Endothelial cell of umbilical vein (primary cell): ENCODE measurements at regions not wholly inside any gene's neighbourhood (a gene's known extent, or its start where the extent isn't known, plus 50 kb on each side); places are given as distances from the start of the nearest gene placed in this dataset.

Experiments
- BruUV-seq: library from RNA; stranded (reverse); fragments of 400-500 nt; replicated peaks from 2 replicates; lab custom pipeline; 2021; lab: Mats Ljungman, UMichigan
- CTCF ChIA-PET: fragments of 300-600, 350-600 bp; sonication (Branson Sonifier 250); formaldehyde crosslinking; loops from one replicate; lab custom pipeline; 2021; ENCODE audit warnings: antibody characterized with exemption, inconsistent platforms; lab: Charles Lee
- POLR2A ChIA-PET: fragments of 300-600, 350-600 bp; sonication (Branson Sonifier 250); formaldehyde crosslinking; loops from one replicate; lab custom pipeline; 2021; ENCODE audit warnings: antibody characterized with exemption, inconsistent platforms; lab: Charles Lee
- DNase-seq: peaks from one replicate; pipeline ENCODE4 v3.0.0-alpha.2; 2011; ENCODE audit warnings: low read depth, low spot score
- FAIRE-seq: peaks from 2 replicates; lab custom pipeline; 2011; peaks lifted over from hg19 to GRCh38; lab: Jason Lieb, UNC
- H2AFZ ChIP-seq: 2 replicates; pipeline ENCODE4 v1.6.0; 2012; ENCODE audit warnings: low read depth, low read length, control low read depth, inconsistent platforms
- H3K27ac ChIP-seq: 2 replicates; pipeline ENCODE4 v1.5.1; 2011; ENCODE audit warnings: low read depth, mild to moderate bottlenecking, control low read depth, low read length, moderate library complexity; ENCODE audit not compliant: insufficient read depth
- H3K27me3 ChIP-seq, 2 experiments: 2 replicates each; pipeline versions ENCODE4 v1.6.0 to v1.6.1; 2011; ENCODE audit warnings: low read length in 2 of 2, mixed read lengths in 1 of 2; ENCODE audit not compliant: control insufficient read depth in 2 of 2, insufficient read depth in 2 of 2
- H3K36me3 ChIP-seq, 2 experiments: 2 replicates in 1 of 2; 3 replicates in 1 of 2; pipeline ENCODE4 v1.5.1; 2011; ENCODE audit warnings: low read length in 2 of 2, mild to moderate bottlenecking in 1 of 2, moderate library complexity in 1 of 2; ENCODE audit not compliant: control insufficient read depth in 2 of 2, insufficient read depth in 2 of 2; ENCODE audit errors: extremely low read depth in 1 of 2
- H3K4me1 ChIP-seq: 3 replicates; pipeline ENCODE4 v1.5.1; 2011; ENCODE audit warnings: mild to moderate bottlenecking, low read length; ENCODE audit not compliant: control insufficient read depth, insufficient read depth; ENCODE audit errors: extremely low read depth
- H3K4me2 ChIP-seq: 2 replicates; pipeline ENCODE4 v1.6.1; 2011; ENCODE audit warnings: low read length, control low read depth, mixed read lengths; ENCODE audit not compliant: insufficient read depth
- H3K4me3 ChIP-seq, 3 experiments: fragments of 200-600 bp in 1 of 3; sonication (generic), shearing (Covaris generic) in 1 of 3; replicated peaks in 1 of 3; 2 replicates each; pipeline ENCODE4 v1.5.1; 2011 to 2016; ENCODE audit warnings: control low read depth in 3 of 3, low read length in 3 of 3, mild to moderate bottlenecking in 2 of 3, inconsistent platforms in 1 of 3, low read depth in 1 of 3, moderate library complexity in 1 of 3; ENCODE audit not compliant: insufficient read depth in 1 of 3
- H3K79me2 ChIP-seq: 2 replicates; pipeline ENCODE4 v1.6.0; 2012; ENCODE audit warnings: low read length, inconsistent platforms; ENCODE audit not compliant: control insufficient read depth, insufficient read depth
- H3K9ac ChIP-seq: replicated peaks from 2 replicates; pipeline ENCODE3; 2011; ENCODE audit warnings: low read length, control low read depth; ENCODE audit not compliant: insufficient read depth; ENCODE audit errors: extremely low read depth
- H3K9me1 ChIP-seq: replicated peaks from 3 replicates; pipeline ENCODE4 v1.6.0; 2011; ENCODE audit warnings: mild to moderate bottlenecking, low read length; ENCODE audit not compliant: control insufficient read depth, insufficient read depth; ENCODE audit errors: extremely low read depth
- H3K9me3 ChIP-seq: replicated peaks from 2 replicates; pipeline ENCODE4 v1.5.1; 2012; ENCODE audit warnings: low read length, inconsistent platforms; ENCODE audit not compliant: control insufficient read depth, insufficient read depth
- H4K20me1 ChIP-seq: replicated peaks from 2 replicates; pipeline ENCODE3; 2011; ENCODE audit warnings: mild to moderate bottlenecking, low read length; ENCODE audit not compliant: control insufficient read depth, insufficient read depth; ENCODE audit errors: extremely low read depth
- EZH2 ChIP-seq: IDR thresholded peaks from 2 replicates; pipeline ENCODE4 v1.6.1; 2012; ENCODE audit warnings: borderline replicate concordance, low read depth, mild to moderate bottlenecking, moderate library complexity, low read length, inconsistent platforms; ENCODE audit not compliant: severe bottlenecking
- FOS ChIP-seq: IDR thresholded peaks from 2 replicates; pipeline ENCODE4 v1.6.1; 2011; ENCODE audit warnings: mild to moderate bottlenecking, low read length, moderate library complexity, borderline replicate concordance; ENCODE audit not compliant: insufficient read depth
- GATA2 ChIP-seq: IDR thresholded peaks from 2 replicates; pipeline ENCODE4 v1.7.0; 2011; ENCODE audit warnings: low read depth, mild to moderate bottlenecking, moderate library complexity, mixed read lengths, low read length; ENCODE audit not compliant: insufficient read length, insufficient read depth
- JUN ChIP-seq: IDR thresholded peaks from 2 replicates; pipeline ENCODE4 v1.6.1; 2011; ENCODE audit warnings: borderline replicate concordance, low read depth; ENCODE audit not compliant: insufficient read length, insufficient read depth
- MYC ChIP-seq: IDR thresholded peaks from one replicate; pipeline ENCODE4 v1.6.1; 2011; ENCODE audit warnings: mild to moderate bottlenecking, low read depth, low read length
- POLR2A ChIP-seq: IDR thresholded peaks from 2 replicates; pipeline ENCODE4 v1.6.1; 2012; ENCODE audit warnings: low read depth, mild to moderate bottlenecking, control low read depth, low read length
- POLR2AphosphoS5 ChIP-seq: IDR thresholded peaks from 2 replicates; pipeline ENCODE4 v1.6.1; 2012; ENCODE audit warnings: low read depth, mild to moderate bottlenecking, control low read depth, low read length, moderate library complexity; ENCODE audit not compliant: insufficient read depth
- dilution Hi-C: fragments of 300-500 bp; cut with MboI; formaldehyde crosslinking; loops from one replicate; pipeline ENCODE4 v1.15.0; 2019; ENCODE audit warnings: low sequenced_read_pairs; ENCODE audit not compliant: extremely low pct_ligation_motif_present
- intact Hi-C: fragments of 100-400 bp; cut with micrococcal nuclease; formaldehyde crosslinking; loops from one replicate; pipeline ENCODE4 v1.10.0; 2022
- TF ChIP-seq, protein P1 (sequence below), 2 donors: IDR thresholded peaks; 1 replicate in 1 of 2; 2 replicates in 1 of 2; pipeline ENCODE4 v1.5.1; 2011; ENCODE audit warnings: low read length in 2 of 2, mild to moderate bottlenecking in 2 of 2, moderate library complexity in 2 of 2, control low read depth in 1 of 2, inconsistent platforms in 1 of 2, low read depth in 1 of 2; ENCODE audit not compliant: insufficient read depth in 1 of 2; ENCODE audit errors: extremely low read depth in 1 of 2
- TF ChIP-seq, protein P2 (sequence below): IDR thresholded peaks from 2 replicates; pipeline ENCODE4 v1.6.1; 2011; ENCODE audit not compliant: insufficient read depth, insufficient read length

DNA sequence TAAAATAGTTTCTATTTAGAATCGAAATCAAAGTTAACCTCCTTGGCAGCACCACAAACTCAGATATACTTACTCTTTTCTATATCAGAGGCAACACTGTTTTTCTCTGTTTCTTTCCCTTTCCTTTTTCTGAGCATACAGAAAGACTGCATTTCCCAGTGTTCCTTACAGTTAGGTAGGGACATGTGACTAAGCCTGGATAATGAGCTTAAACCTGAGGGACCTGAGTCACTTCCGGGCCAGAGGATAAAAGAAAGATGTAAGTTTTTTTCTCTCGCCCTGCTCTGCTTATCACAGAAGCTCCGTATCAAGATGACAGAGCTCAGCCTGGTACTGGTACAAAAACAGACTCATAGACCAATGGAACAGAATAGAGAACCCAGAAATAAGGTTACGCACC lies 531.9 kb downstream of the KLF12 start:
- TF ChIP-seq MYC (no peak), POLR2AphosphoS5 (no peak), JUN (no peak), FOS (no peak), POLR2A (no peak), GATA2 (no peak), EZH2 (no peak)
- TF ChIP-seq, protein P1, sequence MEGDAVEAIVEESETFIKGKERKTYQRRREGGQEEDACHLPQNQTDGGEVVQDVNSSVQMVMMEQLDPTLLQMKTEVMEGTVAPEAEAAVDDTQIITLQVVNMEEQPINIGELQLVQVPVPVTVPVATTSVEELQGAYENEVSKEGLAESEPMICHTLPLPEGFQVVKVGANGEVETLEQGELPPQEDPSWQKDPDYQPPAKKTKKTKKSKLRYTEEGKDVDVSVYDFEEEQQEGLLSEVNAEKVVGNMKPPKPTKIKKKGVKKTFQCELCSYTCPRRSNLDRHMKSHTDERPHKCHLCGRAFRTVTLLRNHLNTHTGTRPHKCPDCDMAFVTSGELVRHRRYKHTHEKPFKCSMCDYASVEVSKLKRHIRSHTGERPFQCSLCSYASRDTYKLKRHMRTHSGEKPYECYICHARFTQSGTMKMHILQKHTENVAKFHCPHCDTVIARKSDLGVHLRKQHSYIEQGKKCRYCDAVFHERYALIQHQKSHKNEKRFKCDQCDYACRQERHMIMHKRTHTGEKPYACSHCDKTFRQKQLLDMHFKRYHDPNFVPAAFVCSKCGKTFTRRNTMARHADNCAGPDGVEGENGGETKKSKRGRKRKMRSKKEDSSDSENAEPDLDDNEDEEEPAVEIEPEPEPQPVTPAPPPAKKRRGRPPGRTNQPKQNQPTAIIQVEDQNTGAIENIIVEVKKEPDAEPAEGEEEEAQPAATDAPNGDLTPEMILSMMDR (IDR thresholded peaks at IDR 0.05; ENCODE audit: extremely low read depth in 1 of 2, insufficient read depth in 1 of 2, low read depth in 1 of 2, low read length in 2 of 2): no peak
- TF ChIP-seq, protein P2, sequence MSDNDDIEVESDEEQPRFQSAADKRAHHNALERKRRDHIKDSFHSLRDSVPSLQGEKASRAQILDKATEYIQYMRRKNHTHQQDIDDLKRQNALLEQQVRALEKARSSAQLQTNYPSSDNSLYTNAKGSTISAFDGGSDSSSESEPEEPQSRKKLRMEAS: no peak

More for the DNA sequence above, 531.9 kb downstream of the KLF12 start:
- no peaks in the 10 kb centered on the region for H3K4me1 ChIP-seq
- no TSS peak for BruUV-seq
- DNase-seq (no peak), FAIRE-seq (no peak)
- H3K27ac ChIP-seq: no peak overlapping the region
- H4K20me1 ChIP-seq: no peaks in the 10 kb centered on the region
- no peak overlapping the region for H3K4me3 ChIP-seq
- H3K4me2 ChIP-seq: no peak overlapping the region
- POLR2A ChIA-PET: no interaction called here
- intact Hi-C loops (no loop called here), dilution Hi-C loops (no loop called here)
- no peaks in the 10 kb centered on the region for H3K36me3 ChIP-seq
- H3K9me1 ChIP-seq: no peaks in the 10 kb centered on the region
- no peak overlapping the region for H3K9ac ChIP-seq
- H3K9me3 ChIP-seq: no peaks in the 10 kb centered on the region
- H3K79me2 ChIP-seq: no peaks in the 10 kb centered on the region
- CTCF ChIA-PET: no interaction called here
- no peaks in the 10 kb centered on the region for H3K27me3 ChIP-seq
- no peak overlapping the region for H2AFZ ChIP-seq
